HUDEP-2 (cell line): ENCODE measurements at regions not wholly inside any gene's neighbourhood (a gene's known extent, or its start where the extent isn't known, plus 50 kb on each side); places are given as distances from the start of the nearest gene placed in this dataset.
A peak's percentile ranks its signal among the peaks of the same experiment; 100 is the strongest.

Experiments used
- DNase-seq, 76 experiments: peaks; one replicate each; lab custom pipeline; 2025; ENCODE audit not compliant: unreplicated experiment in 76 of 76; lab: John Stamatoyannopoulos, UW

DNA sequence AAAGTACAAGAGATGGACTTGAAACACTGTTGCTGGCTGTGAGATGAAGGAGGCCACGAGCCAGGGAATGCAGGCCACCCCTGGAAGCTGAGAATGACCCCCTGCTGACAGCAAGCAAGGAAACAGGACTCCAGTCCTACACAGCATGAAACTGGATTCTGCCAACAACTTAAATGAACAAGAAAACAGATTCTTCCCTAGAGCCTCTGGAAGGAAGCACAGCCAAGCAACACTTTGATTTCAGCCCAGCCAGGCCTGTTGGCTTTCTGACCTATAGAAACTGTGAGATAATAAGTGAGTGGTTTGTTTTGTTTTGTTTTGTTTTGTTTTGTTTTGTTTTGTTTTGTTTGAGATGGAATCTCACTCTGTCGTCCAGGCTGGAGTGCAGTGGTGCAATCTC, 105.3 kb upstream of the CACNA1A start:
- no peak for DNase-seq

DNA sequence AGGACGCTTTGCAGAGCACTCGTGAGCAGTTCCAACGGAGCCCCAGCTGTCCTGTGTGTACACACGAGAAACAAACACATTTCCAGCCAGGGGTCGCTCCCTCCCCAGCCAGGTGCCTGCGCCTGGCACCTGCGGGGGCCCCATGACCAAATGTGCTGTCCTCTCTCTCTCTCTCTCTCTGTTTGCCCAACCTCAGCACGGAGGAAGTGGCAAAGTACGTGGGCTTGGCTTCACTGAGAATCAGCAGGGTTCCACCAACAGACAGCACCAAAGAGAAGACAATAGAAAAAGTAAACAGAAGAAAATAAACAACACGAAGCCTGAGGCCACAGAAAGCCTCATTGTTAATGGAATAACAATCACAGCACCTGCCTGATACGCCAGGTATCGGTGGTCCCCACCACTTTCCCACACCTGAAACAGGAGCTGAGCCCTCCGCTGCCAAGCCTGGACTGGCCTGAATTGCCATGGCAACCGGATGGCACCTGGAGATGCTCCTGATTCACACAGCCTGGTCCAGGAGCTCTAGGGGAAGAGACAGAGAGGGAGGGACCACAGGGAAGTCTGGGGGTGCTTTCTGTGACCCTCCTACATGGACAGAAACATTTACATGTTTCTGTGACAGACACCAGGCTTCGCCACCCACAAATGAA, 103.9 kb upstream of the CACNA1A start:
- DNase-seq, result peak in 1 of 76 experiments; percentile 3

DNA sequence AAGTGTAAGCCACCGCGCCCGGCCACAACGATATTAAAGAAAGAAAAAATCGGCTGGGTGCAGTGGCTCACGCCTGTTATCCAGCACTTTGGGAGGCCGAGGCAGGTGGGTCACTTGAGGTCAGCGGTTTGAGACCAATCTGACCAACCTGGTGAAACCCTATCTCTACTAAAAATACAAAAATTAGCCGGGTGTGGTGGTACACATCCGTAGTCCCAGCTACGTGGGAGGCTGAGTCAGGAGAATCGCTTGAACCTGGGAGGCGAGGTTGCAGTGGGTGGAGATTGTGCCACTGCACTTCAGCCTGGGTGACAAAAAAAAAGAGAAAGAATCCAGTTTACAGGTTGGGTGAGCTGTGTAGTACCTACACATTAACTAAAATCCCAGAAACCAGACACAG, 99.9 kb upstream of the CACNA1A start:
- no peak for DNase-seq

DNA sequence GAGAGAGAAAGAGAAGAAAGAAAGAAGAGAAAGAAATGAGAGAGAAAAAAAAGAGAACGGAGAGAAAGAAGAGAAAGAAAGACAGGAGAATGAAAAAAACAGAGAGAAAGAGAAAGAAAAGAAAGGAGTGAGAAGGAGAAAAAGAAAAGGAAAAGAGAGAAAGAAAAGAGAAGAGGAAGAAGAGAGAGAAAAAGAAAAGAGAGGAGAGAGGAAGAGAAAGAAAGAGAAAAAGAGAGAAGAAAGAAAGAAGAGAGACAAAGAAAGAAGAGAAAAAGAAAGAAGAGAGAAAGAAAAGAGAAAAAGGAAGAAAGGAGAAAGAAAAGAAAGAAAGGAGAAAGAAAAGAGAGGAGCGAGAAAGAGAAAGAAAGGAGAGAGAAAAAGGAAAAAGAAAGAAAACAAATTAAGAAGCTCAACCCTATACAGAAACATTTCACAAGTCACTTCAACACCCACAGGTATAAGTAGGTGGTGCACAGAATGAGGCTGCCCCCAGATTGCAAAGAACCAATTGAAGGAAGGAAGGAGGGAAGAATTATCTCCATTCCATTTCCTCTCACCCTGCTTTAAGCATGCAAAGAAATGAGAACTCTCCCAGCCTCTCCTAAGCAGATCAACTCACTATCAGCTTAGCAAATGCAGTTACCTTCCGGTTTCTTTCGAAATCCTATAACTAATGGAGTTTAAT, 98.8 kb upstream of the CACNA1A start:
- DNase-seq, result no peak

DNA sequence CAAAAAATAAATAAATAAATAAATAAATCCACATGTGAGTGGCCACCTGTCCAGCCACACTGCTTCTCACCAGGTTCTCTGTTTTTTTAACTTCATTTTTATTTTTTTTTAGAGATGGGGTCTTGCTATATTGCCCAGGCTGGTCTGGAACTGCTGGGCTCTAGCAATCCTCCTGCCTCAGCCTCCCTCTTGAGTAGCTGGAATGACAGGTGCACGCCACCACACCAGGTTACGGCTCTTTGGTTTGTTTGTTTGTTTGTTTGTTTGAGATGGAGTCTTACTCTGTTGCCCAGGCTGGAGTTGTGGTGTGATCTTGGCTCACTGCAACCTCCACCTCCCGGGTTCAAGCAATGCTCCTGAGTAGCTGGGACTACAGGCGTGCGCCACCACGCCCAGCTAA, 94.5 kb upstream of the CACNA1A start:
- no peak for DNase-seq

DNA sequence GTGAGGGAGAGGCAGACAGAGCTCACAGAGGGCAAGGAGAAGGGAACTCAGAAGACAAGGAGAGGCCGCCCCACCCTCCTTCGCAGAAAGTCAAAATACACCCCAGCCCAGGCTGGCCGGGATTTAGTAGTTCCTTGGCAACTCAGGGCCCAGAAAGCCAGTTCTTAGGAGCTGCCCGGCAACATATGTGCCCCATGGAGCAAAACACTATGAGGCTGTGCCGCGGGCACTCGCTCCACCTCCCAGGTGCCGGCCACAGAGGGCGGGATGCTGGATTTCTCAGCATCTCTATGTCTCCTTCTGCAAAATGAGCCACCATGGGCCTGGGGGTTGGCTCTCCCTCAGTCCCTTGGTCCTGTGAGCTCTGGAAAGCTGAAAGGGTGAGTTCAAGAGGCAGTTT, 93.8 kb upstream of the CACNA1A start:
- DNase-seq, result no peak

DNA sequence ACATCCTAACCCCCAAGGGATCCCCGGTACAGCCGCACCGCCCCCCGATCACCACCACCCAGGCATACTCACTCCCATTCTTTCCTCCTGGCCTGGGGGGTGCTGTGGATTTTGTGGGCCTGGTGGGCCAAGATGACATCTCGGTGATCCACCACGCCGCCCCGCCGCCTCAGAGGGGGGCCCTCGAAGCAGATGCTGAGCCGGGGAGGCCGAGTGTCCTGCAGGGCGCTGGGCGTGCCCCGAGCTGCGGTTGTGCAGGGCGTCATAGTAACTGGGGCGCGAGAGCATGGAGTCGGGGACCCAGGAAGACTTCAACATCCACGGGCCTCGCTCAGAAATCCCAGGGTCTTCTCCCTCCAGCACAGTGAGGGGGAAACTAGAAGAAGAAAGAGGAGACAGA, 93.4 kb upstream of the CACNA1A start:
- no peak for DNase-seq

DNA sequence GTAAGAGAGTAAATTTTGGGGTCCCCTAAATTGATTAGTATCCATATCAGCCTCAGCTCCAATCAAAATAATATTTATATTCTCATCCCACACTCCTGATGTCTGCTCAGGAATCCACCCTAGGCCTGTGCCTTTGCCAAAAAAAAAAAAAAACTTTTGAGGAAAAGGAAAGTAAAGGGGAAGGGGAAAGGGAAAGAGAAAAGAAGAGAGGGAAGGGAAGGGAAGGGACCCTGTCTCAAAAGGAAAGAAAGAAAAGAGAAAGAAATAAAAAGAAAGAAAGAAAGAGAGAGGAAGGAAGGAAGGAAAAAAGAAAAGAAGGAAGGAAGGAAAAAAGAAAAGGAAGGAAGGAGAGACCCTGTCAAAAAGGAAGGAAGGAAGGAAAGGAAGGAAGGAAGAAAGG, 91.8 kb upstream of the CACNA1A start:
- DNase-seq, result no peak

DNA sequence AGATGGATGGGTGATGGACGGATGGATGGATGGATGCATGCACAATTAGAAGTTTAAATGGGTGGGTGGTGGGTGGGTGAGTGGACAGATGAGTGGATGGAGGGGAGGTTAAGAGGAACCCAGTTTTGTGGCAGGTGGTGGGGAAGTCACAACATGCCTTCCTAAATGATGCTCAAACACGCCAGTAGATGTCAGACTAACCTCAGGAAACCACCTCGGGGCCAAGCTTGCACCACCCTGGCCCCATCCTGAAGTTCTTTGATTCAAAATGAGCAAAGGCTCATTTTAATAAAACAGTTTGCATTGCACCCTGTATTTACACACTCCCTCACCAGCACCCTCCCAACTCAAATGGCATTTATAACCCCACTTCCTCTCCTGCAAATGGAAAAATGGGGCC, 91.4 kb upstream of the CACNA1A start:
- peak in 53 of 76 experiments; percentile 7 to 73 (median 35) for DNase-seq

DNA sequence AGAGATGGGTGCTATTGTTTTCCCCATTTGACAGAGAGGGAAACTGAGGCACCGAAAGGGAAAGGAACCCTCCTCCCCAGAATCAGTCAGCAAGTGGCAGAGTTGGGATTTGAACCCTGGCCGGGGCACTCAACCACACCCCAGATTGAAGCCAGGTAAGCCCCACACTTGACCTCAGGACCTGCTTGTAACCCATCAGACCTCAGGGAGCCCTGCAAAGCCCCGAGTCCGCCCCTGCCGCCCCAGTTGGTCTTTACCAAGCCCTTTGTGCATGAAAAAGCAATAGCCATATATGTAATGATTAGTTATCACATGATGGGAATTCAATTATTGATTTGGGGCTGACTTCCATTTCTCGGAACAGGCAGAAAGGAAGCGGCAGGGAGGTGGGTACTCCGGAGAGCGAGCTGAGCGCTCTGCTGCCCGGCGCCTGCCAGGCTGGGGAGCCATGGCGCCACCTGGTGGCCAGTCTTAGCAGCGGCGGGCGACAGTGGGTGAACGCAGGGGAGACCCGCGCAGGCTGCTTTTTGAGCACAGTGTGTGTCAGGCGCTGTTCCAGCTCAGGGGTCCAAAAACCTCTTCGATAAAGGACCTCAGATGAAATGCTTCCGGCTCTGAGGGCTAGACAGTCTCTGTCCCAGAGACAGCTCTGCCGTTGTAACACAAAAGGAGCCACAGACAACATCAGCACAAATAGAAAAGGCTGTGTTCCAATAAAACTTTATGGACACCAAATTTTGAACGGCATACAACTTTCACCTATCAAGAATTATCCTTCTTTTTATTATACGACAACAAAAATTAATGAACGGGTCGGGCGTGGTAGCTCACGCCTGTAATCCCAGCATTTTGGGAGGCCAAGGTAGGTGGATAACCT, 82.9 kb upstream of the CACNA1A start:
- DNase-seq, result peak in 62 of 76 experiments; percentile 8 to 83 (median 53)

DNA sequence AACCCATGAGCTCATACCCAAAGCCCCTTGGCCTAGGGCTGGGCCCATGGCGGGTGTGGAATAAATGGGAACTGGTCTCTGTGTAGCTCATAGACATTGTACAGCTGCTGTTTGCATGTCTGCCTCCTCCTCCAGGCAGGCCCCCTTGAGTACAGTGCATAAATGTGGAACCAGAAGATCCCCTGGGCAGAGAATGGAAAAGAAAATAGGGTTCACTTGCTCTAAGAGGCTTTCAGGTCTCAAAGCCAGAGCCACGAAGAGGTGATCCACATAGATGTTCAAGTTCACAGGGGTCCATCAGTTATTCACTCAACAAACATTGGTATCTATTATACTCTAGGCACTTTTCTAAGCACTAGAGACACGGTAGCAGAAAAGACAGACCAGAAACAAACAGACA, 79.2 kb upstream of the CACNA1A start:
- no peak for DNase-seq

DNA sequence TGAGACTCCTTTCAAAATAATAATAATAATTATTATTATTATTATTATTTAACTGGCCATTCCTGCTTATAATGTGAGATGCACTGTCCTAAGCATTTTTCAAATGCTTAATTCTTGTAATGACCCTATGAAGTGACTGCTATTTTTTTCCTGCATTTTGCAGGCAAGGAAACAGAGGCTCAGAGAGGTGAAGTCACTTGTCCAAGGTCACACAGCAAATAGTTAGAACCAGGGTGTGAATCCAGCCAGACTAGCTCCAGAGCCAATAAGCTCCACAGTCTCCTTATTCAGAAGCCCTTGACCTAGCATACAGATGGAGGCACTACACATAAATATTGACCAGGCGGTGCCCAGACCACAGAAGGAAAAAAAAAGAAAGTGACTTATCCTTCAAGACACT, 77.5 kb upstream of the CACNA1A start:
- DNase-seq, result no peak

DNA sequence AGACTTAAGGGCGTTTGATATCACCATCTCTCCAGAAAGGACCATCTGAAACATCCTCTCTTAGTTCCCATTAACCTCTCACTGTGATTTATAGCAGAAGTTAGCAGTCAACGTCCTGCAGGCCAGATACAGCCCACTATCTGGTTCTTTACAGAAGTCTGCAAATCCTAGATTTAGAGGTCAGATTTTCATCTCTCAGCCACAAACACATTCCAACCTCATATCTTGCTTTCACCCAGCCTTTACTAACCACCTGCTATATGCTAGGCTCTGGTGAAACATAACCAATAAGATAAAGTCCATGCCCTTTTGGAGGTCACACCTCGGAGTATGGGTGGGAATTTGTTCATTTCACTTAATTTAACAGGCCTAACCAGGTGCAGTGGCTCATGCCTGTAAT, 76.8 kb upstream of the CACNA1A start:
- DNase-seq, result peak in 3 of 76 experiments; percentile 14 to 38 (median 15)

DNA sequence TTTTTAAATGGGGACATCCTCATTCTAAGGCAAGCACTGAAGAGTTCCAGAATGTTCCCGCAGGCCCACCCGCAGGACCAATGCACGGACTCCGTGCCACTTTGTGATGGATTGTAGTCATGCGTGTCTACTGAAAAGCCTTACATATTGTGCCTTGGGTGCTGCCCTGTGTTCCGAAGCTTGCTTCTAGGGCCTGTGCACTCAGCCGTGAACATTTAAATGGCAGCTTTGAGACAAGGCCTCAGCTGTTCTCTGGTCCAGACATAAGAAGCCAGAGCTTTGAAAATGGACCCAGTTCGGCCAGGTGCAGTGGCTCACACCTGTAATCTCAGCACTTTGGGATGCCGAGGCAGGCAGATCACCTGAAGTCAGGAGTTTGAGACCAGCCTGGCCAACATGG, 75.3 kb upstream of the CACNA1A start:
- no peak for DNase-seq

DNA sequence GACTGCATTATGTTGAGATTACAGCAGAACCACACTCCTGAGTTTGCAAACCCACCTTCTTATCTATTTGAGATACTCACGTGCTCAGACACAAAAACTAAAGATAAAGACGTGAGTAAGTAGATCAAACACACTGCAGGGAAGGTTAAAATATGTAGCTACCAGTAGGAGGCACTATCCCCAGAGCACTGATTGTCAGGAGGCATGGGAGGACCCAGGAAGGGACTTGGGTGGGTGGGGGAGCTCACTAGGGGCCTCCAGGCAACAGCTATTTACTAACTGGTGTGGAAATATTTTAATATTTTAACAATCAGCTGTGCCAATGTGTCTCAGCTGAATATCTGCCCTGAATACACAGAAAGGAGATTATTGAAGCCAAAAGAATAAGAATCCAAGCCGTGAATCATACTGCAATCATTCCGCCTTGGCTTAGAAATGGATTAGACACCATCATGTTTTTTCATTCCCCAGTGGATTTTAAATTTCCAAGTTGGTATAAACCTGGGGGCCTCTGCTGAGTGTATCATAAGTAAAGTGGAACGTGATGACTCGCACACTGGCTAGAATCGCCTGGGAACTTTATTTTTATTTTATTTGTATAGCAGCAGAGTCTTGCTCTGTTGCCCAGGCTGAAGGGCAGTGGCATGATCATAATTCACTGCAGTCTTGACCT, 73.2 kb upstream of the CACNA1A start:
- no peak for DNase-seq

DNA sequence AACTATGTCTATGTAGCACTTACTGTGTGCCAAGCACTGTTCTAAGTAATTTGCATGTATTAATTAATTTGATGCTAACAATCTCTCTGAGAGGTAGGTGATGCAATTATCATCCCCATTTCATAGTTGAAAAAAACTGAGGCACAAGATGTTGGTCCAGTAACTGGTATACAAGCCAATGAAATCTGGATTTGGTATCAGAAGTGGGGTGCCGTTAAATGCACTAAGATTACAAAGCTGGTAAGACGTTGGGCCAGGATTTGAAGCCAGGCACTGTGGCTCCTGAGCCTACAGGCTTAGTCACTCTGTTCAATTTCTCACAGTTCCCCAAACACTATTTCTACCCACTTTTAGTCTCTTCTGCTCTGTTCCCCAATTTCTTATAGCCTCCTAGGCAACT, 70.4 kb upstream of the CACNA1A start:
- DNase-seq, result no peak

DNA sequence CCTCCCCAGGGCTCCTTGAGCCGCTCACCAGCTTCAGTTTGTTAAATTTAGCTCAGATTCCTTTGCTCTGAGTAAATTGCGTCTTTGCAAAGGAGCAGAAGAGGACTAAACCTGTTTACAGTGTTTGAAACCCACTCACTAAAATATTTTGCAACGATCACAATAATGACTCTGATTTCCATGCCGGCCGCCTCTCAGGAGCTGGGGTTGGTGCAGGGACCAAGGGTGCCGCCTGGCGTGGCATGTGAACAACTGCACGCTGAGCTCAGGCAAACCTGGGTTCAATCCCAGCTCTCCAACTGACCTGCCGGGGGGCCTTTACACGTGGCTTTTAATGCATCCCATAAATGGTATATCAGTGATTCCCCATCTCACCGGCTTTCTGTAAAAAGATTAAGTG, 68.7 kb upstream of the CACNA1A start:
- peak in 9 of 76 experiments; percentile 7 to 27 (median 16) for DNase-seq

DNA sequence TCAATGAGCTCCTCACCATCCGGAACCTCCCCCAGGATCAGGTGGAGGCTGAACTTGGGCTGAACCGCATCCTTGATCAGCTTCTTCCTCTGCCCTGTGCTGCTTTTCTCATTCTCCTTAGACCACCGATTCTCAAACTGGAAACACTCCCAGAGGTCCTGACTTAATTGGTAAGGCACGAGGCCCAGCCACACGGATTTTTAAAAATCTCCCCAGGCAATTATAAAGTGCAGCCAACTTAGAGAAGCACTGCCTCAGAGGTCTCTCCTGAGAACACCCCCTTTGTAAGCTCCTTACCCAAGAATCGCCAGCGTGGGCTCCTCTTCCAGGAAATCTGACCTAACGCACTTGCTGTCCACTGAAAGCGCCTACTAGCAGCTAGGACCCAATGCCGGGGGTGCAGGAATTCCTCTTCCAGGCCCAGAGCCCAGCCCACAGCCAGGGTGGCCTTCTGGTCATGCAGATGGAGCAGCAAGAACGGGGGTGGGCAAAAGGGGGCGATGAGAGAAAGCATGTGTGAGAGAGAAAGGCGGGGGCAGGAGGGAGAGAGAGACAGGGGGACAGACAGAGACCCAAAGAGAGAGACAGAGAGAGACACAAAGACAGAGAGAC, 66.9 kb upstream of the CACNA1A start:
- DNase-seq, result no peak

DNA sequence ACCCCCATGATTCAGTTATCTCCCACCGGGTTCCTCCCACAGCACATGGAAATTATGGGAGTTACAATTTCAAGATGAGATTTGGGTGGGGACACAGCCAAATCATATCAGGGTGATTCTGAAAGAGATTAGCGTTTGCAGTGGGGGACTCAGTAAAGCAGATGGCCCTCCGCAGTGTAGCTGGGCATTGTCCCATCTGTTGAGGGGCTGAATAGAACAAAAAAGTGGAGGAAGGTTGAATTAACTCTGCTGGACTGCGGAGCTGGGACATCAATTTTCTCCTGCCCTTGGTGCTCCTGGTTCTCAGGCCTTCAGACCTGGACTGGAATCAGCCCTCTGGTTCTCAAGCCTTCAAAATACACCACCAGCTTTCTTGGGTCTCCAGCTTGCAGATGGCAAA, 55.2 kb upstream of the CACNA1A start:
- DNase-seq, result no peak

DNA sequence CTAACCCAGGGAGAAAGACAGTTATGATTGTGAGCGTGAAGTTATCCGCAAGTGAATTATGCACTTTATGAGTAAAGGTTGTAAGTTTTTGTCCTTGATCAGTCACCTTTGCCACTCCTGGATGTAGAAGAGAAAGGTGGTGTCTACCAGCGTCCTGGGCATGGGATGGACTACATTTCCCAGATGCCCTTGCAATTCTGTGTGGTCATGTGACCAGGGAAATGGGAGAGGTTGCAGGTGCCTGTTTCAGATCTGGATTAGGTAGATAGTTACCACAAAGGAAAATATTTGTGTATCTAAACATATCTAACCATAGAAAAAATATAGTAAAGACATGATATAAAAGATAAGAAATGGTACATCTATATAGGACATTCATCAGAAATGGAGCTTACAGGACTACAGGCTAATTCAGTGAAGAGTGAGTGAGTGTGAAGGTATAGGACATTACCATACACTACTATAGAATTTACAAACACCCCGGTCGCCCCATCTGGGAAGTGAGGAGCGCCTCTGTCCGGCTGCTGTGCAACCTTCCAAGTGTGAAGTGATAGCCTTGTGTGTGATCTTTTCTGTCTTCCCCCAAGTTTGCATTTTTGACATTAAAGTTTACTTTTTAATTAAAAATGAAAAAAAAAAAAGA, 51.6 kb upstream of the CACNA1A start:
- peak in 1 of 76 experiments; percentile 5 for DNase-seq
